SU-DHL-6 (cell line): ENCODE measurements at regions not wholly inside any gene's neighbourhood (a gene's known extent, or its start where the extent isn't known, plus 50 kb on each side); places are given as distances from the start of the nearest gene placed in this dataset.

Source experiments
- H2AFZ ChIP-seq: fragments of 200-600 bp; sonication (generic); 2 replicates; pipeline ENCODE4 v1.6.1; 2014; ENCODE audit warnings: low read depth, mild to moderate bottlenecking, moderate library complexity, mixed read lengths, antibody characterized with exemption, low read length; ENCODE audit not compliant: severe bottlenecking
- H3F3A ChIP-seq: fragments of 200-600 bp; shearing (Covaris generic); 2 replicates; pipeline ENCODE4 v1.6.0; 2016; ENCODE audit warnings: antibody characterized with exemption, mild to moderate bottlenecking; ENCODE audit not compliant: insufficient read depth
- H3K27ac ChIP-seq: fragments of 200-600 bp; sonication (generic); 2 replicates; pipeline ENCODE4 v1.5.1; 2016; ENCODE audit warnings: low read depth, mild to moderate bottlenecking, low read length, moderate library complexity, mixed read lengths
- H3K27me3 ChIP-seq: fragments of 200-600 bp; sonication (generic), shearing (Covaris generic); 2 replicates; pipeline ENCODE4 v1.6.0; 2014; ENCODE audit warnings: mild to moderate bottlenecking, low read length
- H3K36me3 ChIP-seq: fragments of 200-600 bp; sonication (generic); 2 replicates; pipeline ENCODE4 v1.6.1; 2014; ENCODE audit warnings: mild to moderate bottlenecking, low read length, mixed read lengths
- H3K4me2 ChIP-seq: fragments of 300-600, 200-600 bp; shearing (Covaris generic), sonication (generic); 2 replicates; pipeline ENCODE4 v1.6.0; 2014; ENCODE audit warnings: low read length, low read depth, mild to moderate bottlenecking; ENCODE audit not compliant: poor library complexity, severe bottlenecking
- H3K4me3 ChIP-seq: fragments of 200-600 bp; sonication (generic); 2 replicates; pipeline ENCODE4 v1.5.1; 2014; ENCODE audit warnings: antibody characterized with exemption, low read length, mild to moderate bottlenecking, mixed read lengths; ENCODE audit not compliant: insufficient read depth, poor library complexity, severe bottlenecking
- H3K79me2 ChIP-seq: fragments of 200-600 bp; sonication (generic); 2 replicates; pipeline ENCODE4 v1.6.1; 2014; ENCODE audit warnings: mild to moderate bottlenecking, low read length, moderate library complexity; ENCODE audit not compliant: insufficient read depth
- H3K9ac ChIP-seq: fragments of 200-600 bp; sonication (generic); 2 replicates; pipeline ENCODE4 v1.7.0; 2014; ENCODE audit warnings: mild to moderate bottlenecking, low read length
- H3K9me2 ChIP-seq: fragments of 200-600 bp; sonication (generic); replicated peaks from 2 replicates; pipeline ENCODE4 v1.6.1; 2014; ENCODE audit warnings: low read length; ENCODE audit not compliant: insufficient read depth
- H3K9me3 ChIP-seq: fragments of 200-600 bp; sonication (generic); 2 replicates; pipeline ENCODE4 v1.6.1; 2014; ENCODE audit warnings: low read length, mixed read lengths; ENCODE audit not compliant: insufficient read depth
- H4K20me1 ChIP-seq: fragments of 200-600 bp; sonication (generic); 2 replicates; pipeline ENCODE4 v1.6.1; 2014; ENCODE audit warnings: low read depth, mild to moderate bottlenecking, antibody characterized with exemption, low read length, moderate library complexity, mixed read lengths
- EZH2phosphoT487 ChIP-seq: fragments of 200-600 bp; sonication (generic), shearing (Covaris generic); conservative IDR thresholded peaks from 2 replicates; pipeline ENCODE4 v1.6.1; 2018; ENCODE audit warnings: mild to moderate bottlenecking, antibody characterized with exemption, low read length, moderate library complexity, mixed read lengths
- TF ChIP-seq, protein P1 (sequence below): fragments of 200-600 bp; sonication (generic); IDR thresholded peaks from one replicate; pipeline ENCODE4 v1.5.1; 2017; ENCODE audit warnings: antibody characterized with exemption, mild to moderate bottlenecking, low read length, moderate library complexity; ENCODE audit not compliant: insufficient read depth, poor library complexity, severe bottlenecking

DNA sequence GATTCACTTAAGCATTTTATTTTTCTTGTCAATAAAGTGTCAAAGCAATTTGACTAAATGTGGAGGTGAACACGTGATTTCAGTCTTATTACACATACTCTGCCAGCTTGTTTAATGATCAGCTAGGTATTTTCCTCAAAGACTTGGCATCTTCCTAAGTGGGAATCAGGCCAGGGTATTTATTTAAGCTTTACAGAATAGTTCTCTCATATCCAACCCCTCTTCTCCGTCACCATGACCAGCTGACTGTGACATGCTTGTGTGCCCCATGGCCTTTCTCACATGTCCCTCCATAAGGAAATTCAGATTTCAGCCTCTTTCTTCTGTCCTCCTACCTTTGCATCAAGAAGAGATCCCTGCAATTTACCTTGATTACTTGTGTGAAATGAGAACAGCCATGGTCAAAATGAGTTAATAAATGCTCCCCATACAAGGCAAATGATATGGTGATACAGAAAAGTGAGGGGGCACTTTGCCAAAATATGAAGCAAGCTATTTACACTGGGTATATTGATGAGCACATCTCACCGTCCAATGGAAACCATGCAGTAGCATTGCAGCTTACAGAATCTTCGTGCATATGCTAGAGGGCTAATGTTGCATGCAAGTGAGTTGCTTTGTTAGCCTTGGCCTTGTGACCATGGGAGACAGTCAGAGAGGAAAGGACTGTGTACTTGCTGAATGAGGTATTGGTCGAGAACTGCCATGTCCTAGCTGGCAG lies 202.2 kb downstream of the RNF152 start:
- Histone ChIP-seq H3K79me2 (no peaks in the 10 kb centered on the region), H2AFZ (no peak overlapping the region)
- no peak for TF ChIP-seq EZH2phosphoT487
- TF ChIP-seq, protein P1, sequence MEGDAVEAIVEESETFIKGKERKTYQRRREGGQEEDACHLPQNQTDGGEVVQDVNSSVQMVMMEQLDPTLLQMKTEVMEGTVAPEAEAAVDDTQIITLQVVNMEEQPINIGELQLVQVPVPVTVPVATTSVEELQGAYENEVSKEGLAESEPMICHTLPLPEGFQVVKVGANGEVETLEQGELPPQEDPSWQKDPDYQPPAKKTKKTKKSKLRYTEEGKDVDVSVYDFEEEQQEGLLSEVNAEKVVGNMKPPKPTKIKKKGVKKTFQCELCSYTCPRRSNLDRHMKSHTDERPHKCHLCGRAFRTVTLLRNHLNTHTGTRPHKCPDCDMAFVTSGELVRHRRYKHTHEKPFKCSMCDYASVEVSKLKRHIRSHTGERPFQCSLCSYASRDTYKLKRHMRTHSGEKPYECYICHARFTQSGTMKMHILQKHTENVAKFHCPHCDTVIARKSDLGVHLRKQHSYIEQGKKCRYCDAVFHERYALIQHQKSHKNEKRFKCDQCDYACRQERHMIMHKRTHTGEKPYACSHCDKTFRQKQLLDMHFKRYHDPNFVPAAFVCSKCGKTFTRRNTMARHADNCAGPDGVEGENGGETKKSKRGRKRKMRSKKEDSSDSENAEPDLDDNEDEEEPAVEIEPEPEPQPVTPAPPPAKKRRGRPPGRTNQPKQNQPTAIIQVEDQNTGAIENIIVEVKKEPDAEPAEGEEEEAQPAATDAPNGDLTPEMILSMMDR = no peak

DNA sequence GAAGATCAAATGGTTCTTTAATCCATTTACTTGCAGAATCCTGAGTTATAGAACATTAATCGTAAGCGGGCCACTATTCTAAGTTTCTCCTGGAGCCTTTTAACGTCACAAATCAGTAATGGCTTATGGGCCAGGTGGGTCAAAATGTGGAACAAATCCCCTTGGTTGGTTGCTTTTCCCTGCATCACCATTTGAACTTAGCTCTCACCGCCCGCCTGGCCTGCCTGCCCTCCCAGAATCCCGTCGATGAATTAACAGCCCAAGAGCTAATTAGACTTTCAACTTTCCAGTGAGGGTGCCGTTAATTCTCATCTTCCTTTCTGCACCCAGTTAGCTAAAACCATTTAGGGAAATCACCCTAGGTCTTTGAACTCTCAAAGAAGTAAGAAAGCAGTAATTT lies 205.5 kb downstream of the RNF152 start:
- Histone ChIP-seq H3K79me2 (no peaks in the 10 kb centered on the region), H3K4me3 (no peak overlapping the region), H3K9me2 (no peaks in the 10 kb centered on the region), H3K9me3 (no peaks in the 10 kb centered on the region), H4K20me1 (no peaks in the 10 kb centered on the region), H3F3A (no peaks in the 10 kb centered on the region), H2AFZ (no peak overlapping the region), H3K9ac (no peak overlapping the region), H3K4me2 (no peak overlapping the region), H3K27me3 (no peaks in the 10 kb centered on the region), H3K27ac (no peak overlapping the region), H3K36me3 (no peaks in the 10 kb centered on the region)
- no peak for TF ChIP-seq EZH2phosphoT487
- TF ChIP-seq, protein P1 = no peak

More for the DNA sequence above, 202.2 kb downstream of the RNF152 start:
- H3K9me2 ChIP-seq = no peaks in the 10 kb centered on the region
- H3K9me3 ChIP-seq = no peaks in the 10 kb centered on the region
- no peaks in the 10 kb centered on the region for H4K20me1 ChIP-seq
- no peak overlapping the region for H3K27ac ChIP-seq
- H3K9ac ChIP-seq = no peak overlapping the region
- H3K4me2 ChIP-seq = no peak overlapping the region
- no peaks in the 10 kb centered on the region for H3F3A ChIP-seq
- H3K27me3 ChIP-seq = no peaks in the 10 kb centered on the region
- H3K36me3 ChIP-seq = no peaks in the 10 kb centered on the region
- H3K4me3 ChIP-seq = no peak overlapping the region

DNA sequence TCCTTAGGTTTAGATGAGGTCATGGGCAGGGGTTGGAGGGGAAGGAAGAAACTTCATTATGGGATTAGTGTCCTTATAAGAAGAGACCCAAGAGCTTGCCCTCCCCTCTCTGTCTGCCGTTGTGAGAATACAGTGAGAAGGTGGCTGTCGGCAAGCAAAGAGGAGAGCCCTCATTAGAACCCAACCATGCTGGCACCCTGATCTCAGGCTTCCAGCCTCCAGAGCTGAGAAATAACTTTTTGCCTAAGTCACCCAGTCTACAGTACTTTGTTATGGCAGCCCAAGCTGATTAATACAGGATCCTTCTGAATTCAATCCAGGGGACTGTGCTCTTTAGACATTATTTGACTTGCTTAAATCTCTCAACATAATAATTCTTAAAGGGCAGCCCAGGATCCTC lies 209.0 kb downstream of the RNF152 start:
- H3K9me3 ChIP-seq = peaks cover 7% of the 10 kb centered on the region; the same call in 1 of the 2 replicates
- no peaks in the 10 kb centered on the region for H3K9me2 ChIP-seq
- no peak overlapping the region for H3K9ac ChIP-seq
- TF ChIP-seq, protein P1 = no peak
- TF ChIP-seq EZH2phosphoT487 = no peak
- no peaks in the 10 kb centered on the region for H3K79me2 ChIP-seq
- no peak overlapping the region for H3K4me2 ChIP-seq
- H3K36me3 ChIP-seq = no peaks in the 10 kb centered on the region; the same call in 1 of the 2 replicates
- no peak overlapping the region for H2AFZ ChIP-seq
- H4K20me1 ChIP-seq = no peaks in the 10 kb centered on the region
- no peak overlapping the region for H3K27ac ChIP-seq
- H3K4me3 ChIP-seq = no peak overlapping the region
- no peaks in the 10 kb centered on the region for H3F3A ChIP-seq
- H3K27me3 ChIP-seq = no peaks in the 10 kb centered on the region
